H1 (cell line): ENCODE measurements at regions not wholly inside any gene's neighbourhood (a gene's known extent, or its start where the extent isn't known, plus 50 kb on each side); places are given as distances from the start of the nearest gene placed in this dataset.

Source experiments
- CTCF ChIA-PET: fragments of 300-600 bp; sonication (Branson Sonifier 250); formaldehyde crosslinking; loops from one replicate; lab custom pipeline; 2021; ENCODE audit not compliant: partially characterized antibody; lab: Charles Lee
- POLR2A ChIA-PET: fragments of 300-600 bp; sonication (Branson Sonifier 250); formaldehyde crosslinking; loops from one replicate; lab custom pipeline; 2021; ENCODE audit warnings: inconsistent platforms; ENCODE audit not compliant: partially characterized antibody; lab: Charles Lee
- DNase-seq, 2 experiments: peaks; one replicate each; pipeline versions ENCODE4 v3.0.0 to v3.0.0-alpha.2; 2010 to 2022; ENCODE audit warnings: low spot score in 2 of 2, low read depth in 1 of 2, mixed read lengths in 1 of 2
- FAIRE-seq: peaks from 2 replicates; lab custom pipeline; 2011; peaks lifted over from hg19 to GRCh38; lab: Jason Lieb, UNC
- H2AFZ ChIP-seq: 2 replicates; pipeline ENCODE4 v1.8.1; 2012; ENCODE audit warnings: low read length, inconsistent platforms
- H2AK5ac ChIP-seq: 2 replicates; pipeline ENCODE4 v1.6.1; 2013; ENCODE audit warnings: low read depth, low read length
- H2BK120ac ChIP-seq: replicated peaks from 2 replicates; pipeline ENCODE3; 2013; ENCODE audit warnings: low read depth, low read length, inconsistent platforms
- H2BK12ac ChIP-seq: 2 replicates; pipeline ENCODE4 v1.6.1; 2013; ENCODE audit warnings: low read depth, low read length
- H2BK15ac ChIP-seq: 2 replicates; pipeline ENCODE4 v1.6.1; 2013; ENCODE audit warnings: low read length
- H2BK20ac ChIP-seq: 2 replicates; pipeline ENCODE4 v1.6.1; 2013; ENCODE audit warnings: low read length
- H2BK5ac ChIP-seq: 2 replicates; pipeline ENCODE4 v1.6.1; 2013; ENCODE audit warnings: low read depth, low read length
- H3K14ac ChIP-seq: 2 replicates; pipeline ENCODE4 v1.6.1; 2013; ENCODE audit warnings: inconsistent platforms; ENCODE audit not compliant: insufficient read length
- H3K18ac ChIP-seq: 2 replicates; pipeline ENCODE4 v1.6.1; 2013; ENCODE audit warnings: low read length; ENCODE audit errors: extremely low read depth
- H3K23ac ChIP-seq: 2 replicates; pipeline ENCODE4 v1.6.1; 2013; ENCODE audit warnings: inconsistent platforms; ENCODE audit not compliant: insufficient read length
- H3K23me2 ChIP-seq: 2 replicates; pipeline ENCODE4 v1.6.1; 2013; ENCODE audit warnings: low read depth, low read length
- H3K27ac ChIP-seq: 2 replicates; pipeline ENCODE4 v1.6.1; 2011; ENCODE audit warnings: low read depth, low read length, inconsistent platforms
- H3K27me3 ChIP-seq, 4 experiments: replicated peaks in 1 of 4; 1 replicate in 1 of 4; 2 replicates in 3 of 4; pipeline versions ENCODE4 v1.6.1 to v1.8.1; 2011 to 2013; ENCODE audit warnings: low read length in 3 of 4, mild to moderate bottlenecking in 3 of 4, inconsistent platforms in 2 of 4, mixed read lengths in 2 of 4, moderate library complexity in 1 of 4; ENCODE audit not compliant: control insufficient read depth in 3 of 4, insufficient read depth in 3 of 4; ENCODE audit errors: extremely low read depth in 1 of 4
- H3K36me3 ChIP-seq, 4 experiments: 2 replicates each; pipeline versions ENCODE4 v1.6.1 to v1.8.1; 2011 to 2013; ENCODE audit warnings: mild to moderate bottlenecking in 4 of 4, low read length in 3 of 4, moderate library complexity in 2 of 4, control low read depth in 1 of 4, inconsistent platforms in 1 of 4; ENCODE audit not compliant: insufficient read depth in 4 of 4, control insufficient read depth in 2 of 4
- H3K4ac ChIP-seq: replicated peaks from 2 replicates; pipeline ENCODE3; 2013; ENCODE audit warnings: low read length, low read depth, mixed read lengths, inconsistent platforms; ENCODE audit not compliant: insufficient read length
- H3K4me1 ChIP-seq, 4 experiments: replicated peaks in 1 of 4; 1 replicate in 1 of 4; 2 replicates in 3 of 4; pipeline versions ENCODE4 v1.6.1 to v1.8.1; 2011 to 2013; ENCODE audit warnings: low read length in 3 of 4, inconsistent platforms in 2 of 4, mixed read lengths in 1 of 4; ENCODE audit not compliant: insufficient read depth in 4 of 4, control insufficient read depth in 3 of 4
- H3K4me2 ChIP-seq, 2 experiments: 2 replicates each; pipeline versions ENCODE4 v1.6.1 to v1.8.1; 2011 to 2013; ENCODE audit warnings: low read depth in 2 of 2, low read length in 2 of 2, control low read depth in 1 of 2, inconsistent platforms in 1 of 2, mild to moderate bottlenecking in 1 of 2; ENCODE audit not compliant: insufficient read depth in 1 of 2
- H3K4me3 ChIP-seq, 4 experiments: fragments of 200-600, 300-600 bp in 1 of 4; sonication (generic), shearing (Covaris generic), sonication (Bioruptor Twin) in 1 of 4; 2 replicates each; pipeline versions ENCODE4 v1.5.1 to v1.8.1; 2011 to 2016; ENCODE audit warnings: low read length in 4 of 4, low read depth in 3 of 4, control low read depth in 2 of 4, inconsistent platforms in 2 of 4, mild to moderate bottlenecking in 2 of 4, mixed read lengths in 1 of 4, moderate library complexity in 1 of 4; ENCODE audit not compliant: insufficient read depth in 2 of 4; ENCODE audit errors: extremely low read depth in 1 of 4
- H3K56ac ChIP-seq: replicated peaks from 2 replicates; pipeline ENCODE3; 2013; ENCODE audit warnings: low read depth, mild to moderate bottlenecking, mixed read lengths, low read length, inconsistent platforms; ENCODE audit not compliant: insufficient read length
- H3K79me1 ChIP-seq: 2 replicates; pipeline ENCODE4 v1.6.1; 2013; ENCODE audit warnings: low read depth, low read length, control low read depth
- H3K79me2 ChIP-seq, 2 experiments: 2 replicates each; pipeline versions ENCODE4 v1.6.1 to v1.8.1; 2012 to 2013; ENCODE audit warnings: low read length in 2 of 2, mild to moderate bottlenecking in 2 of 2, inconsistent platforms in 1 of 2; ENCODE audit not compliant: insufficient read depth in 2 of 2, control insufficient read depth in 1 of 2
- H3K9ac ChIP-seq, 4 experiments: replicated peaks in 1 of 4; 1 replicate in 1 of 4; 2 replicates in 3 of 4; pipeline versions ENCODE4 v1.6.1 to v1.8.1; 2011 to 2013; ENCODE audit warnings: low read depth in 3 of 4, low read length in 3 of 4, control low read depth in 2 of 4, mild to moderate bottlenecking in 2 of 4, moderate library complexity in 2 of 4, inconsistent platforms in 1 of 4; ENCODE audit errors: extremely low read depth in 1 of 4
- H3K9me3 ChIP-seq, 2 experiments: 2 replicates each; pipeline versions ENCODE4 v1.6.1 to v1.8.1; 2012 to 2013; ENCODE audit warnings: mild to moderate bottlenecking in 2 of 2, moderate library complexity in 2 of 2, control low read depth in 1 of 2, inconsistent platforms in 1 of 2, low read depth in 1 of 2, low read length in 1 of 2, mixed read lengths in 1 of 2; ENCODE audit not compliant: insufficient read depth in 2 of 2
- H4K20me1 ChIP-seq, 2 experiments: replicated peaks in 1 of 2; 2 replicates each; pipeline versions ENCODE3 to v1.8.1; 2011 to 2013; ENCODE audit warnings: inconsistent platforms in 2 of 2, low read length in 2 of 2, mild to moderate bottlenecking in 1 of 2; ENCODE audit not compliant: insufficient read depth in 2 of 2, control insufficient read depth in 1 of 2
- H4K5ac ChIP-seq: 2 replicates; pipeline ENCODE4 v1.6.1; 2013; ENCODE audit warnings: low read length, low read depth, mixed read lengths, inconsistent platforms; ENCODE audit not compliant: insufficient read length
- H4K8ac ChIP-seq: 2 replicates; pipeline ENCODE4 v1.8.0; 2013; ENCODE audit warnings: mild to moderate bottlenecking, moderate library complexity, low read length, inconsistent platforms; ENCODE audit not compliant: insufficient read depth; ENCODE audit errors: extremely low read depth
- H4K91ac ChIP-seq: replicated peaks from 2 replicates; pipeline ENCODE3; 2013; ENCODE audit warnings: low read length, mixed read lengths, inconsistent platforms; ENCODE audit not compliant: insufficient read length
- CEBPB ChIP-seq: IDR thresholded peaks from 2 replicates; pipeline ENCODE4 v1.6.1; 2012; ENCODE audit warnings: low read depth, low read length
- EGR1 ChIP-seq: IDR thresholded peaks from 2 replicates; pipeline ENCODE4 v1.6.1; 2011; ENCODE audit warnings: low read depth, low read length, borderline replicate concordance
- HDAC2 ChIP-seq, 2 experiments: fragments of 300-600 bp in 1 of 2; sonication (generic) in 1 of 2; IDR thresholded peaks; 2 replicates each; pipeline ENCODE4 v1.6.1; 2011 to 2012; ENCODE audit warnings: low read depth in 2 of 2, low read length in 2 of 2, mild to moderate bottlenecking in 2 of 2, moderate library complexity in 2 of 2, borderline replicate concordance in 1 of 2, inconsistent platforms in 1 of 2
- JUN ChIP-seq: IDR thresholded peaks from 2 replicates; pipeline ENCODE4 v1.6.1; 2011; ENCODE audit warnings: low read depth, mild to moderate bottlenecking, improper control_type of control experiment, low read length
- KDM1A ChIP-seq: fragments of 200-600, 300-600 bp; sonication (generic); IDR thresholded peaks from 2 replicates; pipeline ENCODE4 v1.7.1; 2016; ENCODE audit warnings: mild to moderate bottlenecking, low read length, borderline replicate concordance
- KDM4A ChIP-seq: IDR thresholded peaks from one replicate; pipeline ENCODE4 v1.7.1; 2012; ENCODE audit warnings: low read depth, mild to moderate bottlenecking, moderate library complexity, low read length, inconsistent platforms; ENCODE audit not compliant: severe bottlenecking
- MAFK ChIP-seq: IDR thresholded peaks from 2 replicates; pipeline ENCODE4 v1.6.1; 2012; ENCODE audit warnings: low read depth, mild to moderate bottlenecking, improper control_type of control experiment, low read length
- NANOG ChIP-seq: IDR thresholded peaks from 2 replicates; pipeline ENCODE4 v1.6.1; 2011; ENCODE audit warnings: low read length, low read depth, mild to moderate bottlenecking, inconsistent platforms; ENCODE audit not compliant: insufficient read depth, poor library complexity, severe bottlenecking
- POU5F1 ChIP-seq: IDR thresholded peaks from 2 replicates; pipeline ENCODE4 v1.6.1; 2011; ENCODE audit warnings: low read depth, mild to moderate bottlenecking, low read length, moderate library complexity
- RNF2 ChIP-seq: fragments of 200-900, 300-1000 bp; sonication (generic); IDR thresholded peaks from 2 replicates; pipeline ENCODE4 v1.7.1; 2016; ENCODE audit warnings: borderline replicate concordance, low read depth, mild to moderate bottlenecking, antibody characterized with exemption, low read length; ENCODE audit not compliant: poor library complexity, severe bottlenecking; ENCODE audit errors: missing control alignments
- SAP30 ChIP-seq: fragments of 300-600 bp; sonication (generic); IDR thresholded peaks from 2 replicates; pipeline ENCODE4 v1.7.1; 2012; ENCODE audit warnings: low read length, moderate library complexity, mild to moderate bottlenecking, inconsistent platforms; ENCODE audit not compliant: insufficient read depth, insufficient replicate concordance
- YY1 ChIP-seq: IDR thresholded peaks from 2 replicates; pipeline ENCODE4 v1.6.1; 2011; ENCODE audit warnings: low read depth, mild to moderate bottlenecking, low read length
- WGBS, 2 experiments: shearing (Covaris generic) in 1 of 2; methylation state at CpG; one replicate each; pipeline versions ENCODE4 v1.1.6 to v1.1.7; 2013 to 2015; ENCODE audit warnings: low lambda C conversion rate in 2 of 2, mixed read lengths in 2 of 2, inconsistent platforms in 1 of 2, low coverage in 1 of 2, missing lambda C conversion rate in 1 of 2; ENCODE audit not compliant: insufficient replicate concordance in 2 of 2, insufficient coverage in 1 of 2, insufficient read length in 1 of 2; ENCODE audit errors: extremely low coverage in 1 of 2, missing lambda C conversion rate in 1 of 2; 5-methylcytosine and 5-hydroxymethylcytosine counted together
- TF ChIP-seq, protein P1 (sequence below): IDR thresholded peaks from 2 replicates; pipeline ENCODE4 v1.6.1; 2011; ENCODE audit warnings: low read depth, mild to moderate bottlenecking, low read length; ENCODE audit not compliant: insufficient read depth

DNA sequence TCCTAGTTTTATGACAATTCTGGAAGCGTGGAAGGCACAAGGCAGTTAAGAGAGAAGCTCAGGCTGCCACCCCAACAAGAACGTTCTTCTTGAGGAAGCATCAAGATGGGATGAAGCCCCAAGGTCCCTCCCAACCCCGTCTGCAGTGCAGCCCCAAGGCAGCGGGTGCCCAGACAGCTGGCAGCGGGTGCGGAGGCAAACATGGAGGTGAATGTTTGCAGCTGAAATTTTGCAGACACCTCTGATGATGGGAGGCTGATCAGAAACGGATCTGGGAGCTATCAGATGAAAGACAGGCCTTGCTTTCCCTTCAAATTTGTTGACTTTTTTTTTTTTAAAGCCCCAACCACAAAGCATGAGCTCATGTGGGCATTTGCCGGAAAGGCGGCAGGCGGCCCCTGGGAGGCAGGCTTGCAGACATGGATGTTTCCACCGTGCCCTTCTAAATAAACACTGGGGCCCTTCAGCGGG is 230.7 kb upstream of the RTL1 start:
- Histone ChIP-seq H2AFZ (no peak overlapping the region), H2BK20ac (no peak overlapping the region), H3K4me1 (no peaks in the 10 kb centered on the region; a peak in 1 of 7 replicates), H4K8ac (no peak overlapping the region), H3K79me2 (no peaks in the 10 kb centered on the region), H2BK12ac (no peak overlapping the region), H3K27me3 (no peaks in the 10 kb centered on the region), H3K4me2 (no peak overlapping the region), H4K5ac (no peak overlapping the region), H3K4ac (no peak overlapping the region), H3K79me1 (no peaks in the 10 kb centered on the region), H3K9me3 (no peaks in the 10 kb centered on the region), H3K18ac (no peak overlapping the region), H2AK5ac (no peak overlapping the region), H3K36me3 (no peaks in the 10 kb centered on the region), H3K23me2 (no peaks in the 10 kb centered on the region), H2BK5ac (no peak overlapping the region), H3K56ac (no peak overlapping the region), H4K20me1 (no peaks in the 10 kb centered on the region), H3K27ac (no peak overlapping the region), H2BK120ac (no peak overlapping the region), H4K91ac (no peak overlapping the region), H3K4me3 (no peak overlapping the region), H3K23ac (no peak overlapping the region), H2BK15ac (no peak overlapping the region), H3K9ac (no peak overlapping the region), H3K14ac (no peak overlapping the region)
- 90% methylated on average over 12 of the region's 12 CpGs; no CpG with 5 or more reads in 1 of the 2 experiments for whole genome bisulfite sequencing, 2 experiments
- CTCF ChIA-PET = interaction anchor here (0.6 kb wide), 1 partner anchor 1681 kb away, joined by 4 read pairs; no protein-coding TSS in a partner anchor
- POLR2A ChIA-PET = no interaction called here
- FAIRE-seq = no peak
- no peak for DNase-seq
- TF ChIP-seq MAFK = no peak
- no peak for TF ChIP-seq HDAC2 (IDR thresholded peaks at IDR 0.05; ENCODE audit: borderline replicate concordance in 1 of 2, low read depth in 2 of 2, low read length in 2 of 2)
- TF ChIP-seq, protein P1, sequence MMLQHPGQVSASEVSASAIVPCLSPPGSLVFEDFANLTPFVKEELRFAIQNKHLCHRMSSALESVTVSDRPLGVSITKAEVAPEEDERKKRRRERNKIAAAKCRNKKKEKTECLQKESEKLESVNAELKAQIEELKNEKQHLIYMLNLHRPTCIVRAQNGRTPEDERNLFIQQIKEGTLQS = no peak
- TF ChIP-seq KDM1A = no peak
- no peak for TF ChIP-seq KDM4A
- TF ChIP-seq POU5F1 = no peak
- TF ChIP-seq NANOG = no peak
- TF ChIP-seq JUN = no peak
- no peak for TF ChIP-seq SAP30
- no peak for TF ChIP-seq YY1
- TF ChIP-seq CEBPB = no peak
- no peak for TF ChIP-seq RNF2
- no peak for TF ChIP-seq EGR1
